Left ventricle myocardium inferior (tissue), 1 donor: ENCODE measurements at regions not wholly inside any gene's neighbourhood (a gene's known extent, or its start where the extent isn't known, plus 50 kb on each side); places are given as distances from the start of the nearest gene placed in this dataset.
"Not testable (repeated sequence)": the region's sequence is repeated elsewhere in the genome, so short reads cannot be mapped to it uniquely, and the experiment has no call there.

Experiments
- DNase-seq: peaks from one replicate; pipeline ENCODE4 v3.0.0-alpha.2; 2020
- H3K27ac ChIP-seq: fragments of 200-600 bp; replicated peaks from 2 replicates; pipeline ENCODE4 v1.8.0; 2021
- H3K27me3 ChIP-seq: fragments of 200-600 bp; 2 replicates; pipeline ENCODE4 v1.8.0; 2021; ENCODE audit warnings: low read depth
- H3K36me3 ChIP-seq: fragments of 200-600 bp; 2 replicates; pipeline ENCODE4 v1.8.0; 2021
- H3K4me1 ChIP-seq: fragments of 200-600 bp; 2 replicates; pipeline ENCODE4 v1.8.0; 2021
- H3K4me3 ChIP-seq: fragments of 200-600 bp; 2 replicates; pipeline ENCODE4 v1.8.0; 2021; ENCODE audit warnings: mild to moderate bottlenecking, moderate library complexity
- H3K9me3 ChIP-seq: fragments of 200-600 bp; replicated peaks from 2 replicates; pipeline ENCODE4 v1.8.0; 2021
- CTCF ChIP-seq: fragments of 200-600 bp; IDR thresholded peaks from 2 replicates; pipeline ENCODE4 v1.8.0; 2021; ENCODE audit warnings: antibody characterized with exemption, mild to moderate bottlenecking, borderline replicate concordance
- intact Hi-C: fragments of 100-400 bp; cut with micrococcal nuclease; formaldehyde crosslinking; loops from one replicate; pipeline ENCODE4 v1.11.0; 2022
- donor health status: DM: no; HTN: yes; CAD: no; lungs with severe emphysema.

- H3K4me1 ChIP-seq, H3K36me3 ChIP-seq, H3K4me3 ChIP-seq, H3K27me3 ChIP-seq, H3K27ac ChIP-seq, intact Hi-C loops: not testable (repeated sequence)
- peaks cover 48% of the 10 kb centered on the region for H3K9me3 ChIP-seq
- peak; percentile 80 for TF ChIP-seq CTCF
- DNase-seq, result peak; percentile 29
Observed at GRCh38 chr20:22851679-22852346, 183.3 kb upstream of the SSTR4 start.

GRCh38 chr20:22861231-22861980 lies 173.7 kb upstream of the SSTR4 start:
- Histone ChIP-seq H3K4me3 (no peak overlapping the region), H3K27ac (peak overlapping the region; percentile 77), H3K9me3 (peaks cover 3% of the 10 kb centered on the region), H3K4me1 (peaks cover 16% of the 10 kb centered on the region), H3K36me3 (no peaks in the 10 kb centered on the region), H3K27me3 (peaks cover 8% of the 10 kb centered on the region)
- no peak for DNase-seq
- intact Hi-C loops, result loop anchor here (10.0 kb wide), 2 partner anchors 113 to 183 kb away; partner anchors contain the start of gene THBD
- no peak for TF ChIP-seq CTCF

GRCh38 chr20:22861990-22862389 lies 173.1 kb upstream of the SSTR4 start:
- no peak for TF ChIP-seq CTCF
- H3K4me3 ChIP-seq, result no peak overlapping the region
- intact Hi-C loops, result loop anchor here (10.0 kb wide), 2 partner anchors 113 to 183 kb away; partner anchors contain the start of gene THBD
- H3K36me3 ChIP-seq, result no peaks in the 10 kb centered on the region
- H3K27ac ChIP-seq, result peak overlapping the region; percentile 77
- no peaks in the 10 kb centered on the region for H3K9me3 ChIP-seq
- H3K4me1 ChIP-seq, result peaks cover 22% of the 10 kb centered on the region
- DNase-seq, result peak; percentile 46
- peaks cover 8% of the 10 kb centered on the region for H3K27me3 ChIP-seq

- H3K36me3 ChIP-seq, result no peaks in the 10 kb centered on the region
- peak; percentile 37 for DNase-seq
- peaks cover 5% of the 10 kb centered on the region for H3K9me3 ChIP-seq
- peaks cover 8% of the 10 kb centered on the region for H3K27me3 ChIP-seq
- H3K4me1 ChIP-seq, result peaks cover 23% of the 10 kb centered on the region
- intact Hi-C loops, result loop anchor here (10.0 kb wide), 2 partner anchors 112 to 182 kb away; partner anchors contain the start of gene THBD
- H3K27ac ChIP-seq, result peak overlapping the region; percentile 77
- no peak overlapping the region for H3K4me3 ChIP-seq
- peak; percentile 42 for TF ChIP-seq CTCF
Observed at GRCh38 chr20:22862671-22863230, 172.4 kb upstream of the SSTR4 start.

GRCh38 chr20:22863826-22864225 lies 171.3 kb upstream of the SSTR4 start:
- intact Hi-C loops, result loop anchor here (10.0 kb wide), 2 partner anchors 111 to 181 kb away; partner anchors contain the start of gene THBD
- peaks cover 8% of the 10 kb centered on the region for H3K27me3 ChIP-seq
- H3K9me3 ChIP-seq, result peaks cover 16% of the 10 kb centered on the region
- no peak for TF ChIP-seq CTCF
- peak overlapping the region; percentile 77 for H3K27ac ChIP-seq
- peaks cover 23% of the 10 kb centered on the region for H3K4me1 ChIP-seq
- H3K36me3 ChIP-seq, result no peaks in the 10 kb centered on the region
- no peak for DNase-seq
- no peak overlapping the region for H3K4me3 ChIP-seq
